Breast epithelium (tissue), 4 donors: ENCODE measurements at regions not wholly inside any gene's neighbourhood (a gene's known extent, or its start where the extent isn't known, plus 50 kb on each side); places are given as distances from the start of the nearest gene placed in this dataset.

ENCODE experiments used
- DNase-seq, 2 donors: peaks; one replicate each; pipeline ENCODE4 v3.0.0-alpha.2; 2019; ENCODE audit warnings: low spot score in 2 of 2
- H3K27ac ChIP-seq, 2 donors: fragments of 200-600 bp; sonication (generic) in 1 of 2; one replicate each; pipeline ENCODE4 v1.5.1; 2016 to 2019; ENCODE audit warnings: mild to moderate bottlenecking in 1 of 2
- H3K27me3 ChIP-seq, 2 donors: fragments of 200-600 bp; sonication (generic) in 1 of 2; one replicate each; pipeline versions ENCODE4 v1.5.1 to v1.6.0; 2017 to 2019; ENCODE audit warnings: control low read depth in 1 of 2, mild to moderate bottlenecking in 1 of 2
- H3K36me3 ChIP-seq: fragments of 200-600 bp; one replicate; pipeline ENCODE4 v1.5.1; 2019
- H3K4me1 ChIP-seq, 2 donors: fragments of 200-600 bp; sonication (generic); one replicate each; pipeline ENCODE4 v1.5.1; 2016 to 2019; ENCODE audit warnings: control low read depth in 1 of 2
- H3K4me3 ChIP-seq, 3 donors: fragments of 200-600 bp; sonication (generic); 1 replicate in 2 of 3; 2 replicates in 1 of 3; pipeline ENCODE4 v1.5.1; 2016 to 2019; ENCODE audit warnings: mild to moderate bottlenecking in 3 of 3, moderate library complexity in 2 of 3
- H3K9me3 ChIP-seq, 2 donors: fragments of 200-600 bp; sonication (generic) in 1 of 2; one replicate each; pipeline ENCODE4 v1.5.1; 2016 to 2019; ENCODE audit warnings: control low read depth in 1 of 2
- CTCF ChIP-seq, 3 donors: fragments of 450-650 bp; IDR thresholded peaks; one replicate each; pipeline ENCODE4 v1.5.1; 2016 to 2017; ENCODE audit warnings: antibody characterized with exemption in 3 of 3, mild to moderate bottlenecking in 3 of 3, moderate library complexity in 3 of 3
- POLR2A ChIP-seq: fragments of 450-650 bp; IDR thresholded peaks from one replicate; pipeline ENCODE4 v1.6.1; 2016; ENCODE audit warnings: antibody characterized with exemption, mild to moderate bottlenecking, moderate library complexity
- POLR2AphosphoS5 ChIP-seq, 3 donors: sonication (generic); formaldehyde crosslinking; IDR thresholded peaks; one replicate each; pipeline ENCODE4 v1.6.1; 2017; ENCODE audit warnings: antibody characterized with exemption in 3 of 3
- intact Hi-C: fragments of 100-400 bp; cut with DNase I; formaldehyde crosslinking; loops from one replicate; pipeline ENCODE4 v1.15.1; 2023; ENCODE audit warnings: low total_unique reads

GRCh38 chr14:62453226-62453625, 592.0 kb downstream of the KCNH5 start:
- Histone ChIP-seq H3K27me3 (no peaks in the 10 kb centered on the region), H3K36me3 (no peaks in the 10 kb centered on the region), H3K4me1 (no peaks in the 10 kb centered on the region), H3K4me3 (no peak overlapping the region), H3K9me3 (no peaks in the 10 kb centered on the region), H3K27ac (no peak overlapping the region)
- intact Hi-C loops: no loop called here
- no peak for DNase-seq
- TF ChIP-seq POLR2A (no peak), CTCF (IDR thresholded peaks at IDR 0.05) (no peak), POLR2AphosphoS5 (IDR thresholded peaks at IDR 0.05) (no peak)

GRCh38 chr14:62455446-62455845, 589.8 kb downstream of the KCNH5 start:
- Histone ChIP-seq H3K27me3 (no peaks in the 10 kb centered on the region), H3K27ac (no peak overlapping the region), H3K36me3 (no peaks in the 10 kb centered on the region), H3K4me1 (no peaks in the 10 kb centered on the region), H3K4me3 (no peak overlapping the region), H3K9me3 (no peaks in the 10 kb centered on the region)
- no peak for TF ChIP-seq POLR2AphosphoS5 (IDR thresholded peaks at IDR 0.05)
- TF ChIP-seq CTCF (IDR thresholded peaks at IDR 0.05): no peak
- no peak for TF ChIP-seq POLR2A
- DNase-seq: no peak
- intact Hi-C loops: no loop called here

- intact Hi-C loops: no loop called here
Observed at GRCh38 chr14:62462988-62463387, 582.3 kb downstream of the KCNH5 start.

GRCh38 chr14:62468946-62469345, 576.3 kb downstream of the KCNH5 start:
- DNase-seq: no peak
- intact Hi-C loops: no loop called here
- no peaks in the 10 kb centered on the region for H3K4me1 ChIP-seq
- TF ChIP-seq POLR2A (no peak), CTCF (IDR thresholded peaks at IDR 0.05) (no peak), POLR2AphosphoS5 (IDR thresholded peaks at IDR 0.05) (no peak)
- H3K27ac ChIP-seq: no peak overlapping the region
- H3K27me3 ChIP-seq: no peaks in the 10 kb centered on the region
- no peaks in the 10 kb centered on the region for H3K36me3 ChIP-seq
- H3K9me3 ChIP-seq: no peaks in the 10 kb centered on the region
- no peak overlapping the region for H3K4me3 ChIP-seq

More at GRCh38 chr14:62462988-62463387, 582.3 kb downstream of the KCNH5 start:
- Histone ChIP-seq H3K9me3 (no peaks in the 10 kb centered on the region), H3K4me3 (no peak overlapping the region), H3K4me1 (no peaks in the 10 kb centered on the region), H3K36me3 (no peaks in the 10 kb centered on the region), H3K27me3 (no peaks in the 10 kb centered on the region), H3K27ac (no peak overlapping the region)
- TF ChIP-seq CTCF (IDR thresholded peaks at IDR 0.05) (no peak), POLR2AphosphoS5 (IDR thresholded peaks at IDR 0.05) (no peak), POLR2A (no peak)
- DNase-seq: no peak

- DNase-seq: no peak
- intact Hi-C loops: no loop called here
- H3K27me3 ChIP-seq: no peaks in the 10 kb centered on the region
- no peaks in the 10 kb centered on the region for H3K4me1 ChIP-seq
- no peak for TF ChIP-seq POLR2A
- TF ChIP-seq POLR2AphosphoS5 (IDR thresholded peaks at IDR 0.05): no peak
- TF ChIP-seq CTCF (IDR thresholded peaks at IDR 0.05): no peak
- no peak overlapping the region for H3K4me3 ChIP-seq
- no peaks in the 10 kb centered on the region for H3K36me3 ChIP-seq
- no peaks in the 10 kb centered on the region for H3K9me3 ChIP-seq
- H3K27ac ChIP-seq: no peak overlapping the region
Observed at GRCh38 chr14:62470935-62471334, 574.3 kb downstream of the KCNH5 start.
